ENCODE measurements at regions not wholly inside any gene's neighbourhood (a gene's known extent, or its start where the extent isn't known, plus 50 kb on each side); places are given as distances from the start of the nearest gene placed in this dataset.

DNA sequence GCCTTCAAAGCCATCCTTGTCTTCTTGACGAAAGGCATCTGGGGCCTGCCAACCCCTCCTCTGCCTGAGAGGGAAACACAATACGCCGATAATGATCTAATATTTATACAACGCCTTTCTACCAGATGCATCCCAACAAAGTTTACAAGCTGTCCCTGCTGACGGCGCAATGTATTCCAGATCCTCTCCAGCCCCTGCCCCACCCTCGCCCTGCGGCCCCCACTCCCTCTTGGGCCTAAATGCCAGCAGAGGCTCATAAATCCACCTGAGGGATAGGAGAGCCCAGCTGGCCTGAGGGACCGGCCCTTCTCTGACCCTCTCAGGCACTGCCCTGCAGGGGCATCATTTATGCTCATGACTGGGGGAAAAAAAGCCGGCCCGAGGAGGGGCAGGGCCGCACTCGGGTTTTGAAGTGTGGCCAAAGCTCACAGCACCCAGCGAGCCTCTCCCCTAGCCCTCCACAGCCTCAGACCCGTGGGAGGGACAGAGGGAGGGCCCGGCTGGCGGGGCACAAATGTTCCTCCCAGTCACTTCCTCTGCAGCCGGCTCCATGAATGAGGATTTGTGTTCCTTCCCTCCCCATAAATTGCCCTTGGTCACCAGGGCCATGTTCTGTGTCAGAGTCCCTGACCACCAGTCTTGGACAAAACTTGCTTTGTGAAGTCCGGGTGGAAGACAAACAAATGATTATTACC is 140.3 kb downstream of the FOXD2 start:
- H3K27ac ChIP-seq (ENCODE audit: low read depth), result no peak overlapping the region
- no peaks in the 10 kb centered on the region for H3F3A ChIP-seq (replicated peaks; ENCODE audit: low read depth)
- H3K9me2 ChIP-seq (ENCODE audit: insufficient read depth), result no peaks in the 10 kb centered on the region
- no peaks in the 10 kb centered on the region for H3K27me3 ChIP-seq (ENCODE audit: insufficient read depth)
- H3K27ac Mint-ChIP-seq, result no peak overlapping the region
- H3K4me2 ChIP-seq, result no peak overlapping the region
- no peak overlapping the region for H3K4me3 ChIP-seq
- no peaks in the 10 kb centered on the region for H3K4me1 ChIP-seq (ENCODE audit: insufficient read depth)
- no peaks in the 10 kb centered on the region for H3K36me3 ChIP-seq (ENCODE audit: insufficient read depth)
- H3K27me3 Mint-ChIP-seq (ENCODE audit: insufficient read depth, low read depth, poor library complexity), result peaks cover 11% of the 10 kb centered on the region
- peak overlapping the region; percentile 83 for H2AFZ ChIP-seq
- H4K20me1 ChIP-seq (replicated peaks; ENCODE audit: insufficient read depth), result no peaks in the 10 kb centered on the region
- no peak overlapping the region for H3K4me3 Mint-ChIP-seq
- no peaks in the 10 kb centered on the region for H3K36me3 Mint-ChIP-seq (ENCODE audit: low read depth)
- DNase-seq (ENCODE audit: low spot score) (no peak), ATAC-seq (peak; percentile 38)
- TF ChIP-seq NANOG (IDR thresholded peaks at IDR 0.05; ENCODE audit: borderline replicate concordance), result no peak
- TF ChIP-seq, protein P1, sequence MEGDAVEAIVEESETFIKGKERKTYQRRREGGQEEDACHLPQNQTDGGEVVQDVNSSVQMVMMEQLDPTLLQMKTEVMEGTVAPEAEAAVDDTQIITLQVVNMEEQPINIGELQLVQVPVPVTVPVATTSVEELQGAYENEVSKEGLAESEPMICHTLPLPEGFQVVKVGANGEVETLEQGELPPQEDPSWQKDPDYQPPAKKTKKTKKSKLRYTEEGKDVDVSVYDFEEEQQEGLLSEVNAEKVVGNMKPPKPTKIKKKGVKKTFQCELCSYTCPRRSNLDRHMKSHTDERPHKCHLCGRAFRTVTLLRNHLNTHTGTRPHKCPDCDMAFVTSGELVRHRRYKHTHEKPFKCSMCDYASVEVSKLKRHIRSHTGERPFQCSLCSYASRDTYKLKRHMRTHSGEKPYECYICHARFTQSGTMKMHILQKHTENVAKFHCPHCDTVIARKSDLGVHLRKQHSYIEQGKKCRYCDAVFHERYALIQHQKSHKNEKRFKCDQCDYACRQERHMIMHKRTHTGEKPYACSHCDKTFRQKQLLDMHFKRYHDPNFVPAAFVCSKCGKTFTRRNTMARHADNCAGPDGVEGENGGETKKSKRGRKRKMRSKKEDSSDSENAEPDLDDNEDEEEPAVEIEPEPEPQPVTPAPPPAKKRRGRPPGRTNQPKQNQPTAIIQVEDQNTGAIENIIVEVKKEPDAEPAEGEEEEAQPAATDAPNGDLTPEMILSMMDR (conservative IDR thresholded peaks at IDR 0.05; ENCODE audit: low read depth in 2 of 2), result no peak
- TF ChIP-seq STAT1 (IDR thresholded peaks at IDR 0.05; ENCODE audit: unreplicated experiment), result no peak
- TF ChIP-seq, protein P2, sequence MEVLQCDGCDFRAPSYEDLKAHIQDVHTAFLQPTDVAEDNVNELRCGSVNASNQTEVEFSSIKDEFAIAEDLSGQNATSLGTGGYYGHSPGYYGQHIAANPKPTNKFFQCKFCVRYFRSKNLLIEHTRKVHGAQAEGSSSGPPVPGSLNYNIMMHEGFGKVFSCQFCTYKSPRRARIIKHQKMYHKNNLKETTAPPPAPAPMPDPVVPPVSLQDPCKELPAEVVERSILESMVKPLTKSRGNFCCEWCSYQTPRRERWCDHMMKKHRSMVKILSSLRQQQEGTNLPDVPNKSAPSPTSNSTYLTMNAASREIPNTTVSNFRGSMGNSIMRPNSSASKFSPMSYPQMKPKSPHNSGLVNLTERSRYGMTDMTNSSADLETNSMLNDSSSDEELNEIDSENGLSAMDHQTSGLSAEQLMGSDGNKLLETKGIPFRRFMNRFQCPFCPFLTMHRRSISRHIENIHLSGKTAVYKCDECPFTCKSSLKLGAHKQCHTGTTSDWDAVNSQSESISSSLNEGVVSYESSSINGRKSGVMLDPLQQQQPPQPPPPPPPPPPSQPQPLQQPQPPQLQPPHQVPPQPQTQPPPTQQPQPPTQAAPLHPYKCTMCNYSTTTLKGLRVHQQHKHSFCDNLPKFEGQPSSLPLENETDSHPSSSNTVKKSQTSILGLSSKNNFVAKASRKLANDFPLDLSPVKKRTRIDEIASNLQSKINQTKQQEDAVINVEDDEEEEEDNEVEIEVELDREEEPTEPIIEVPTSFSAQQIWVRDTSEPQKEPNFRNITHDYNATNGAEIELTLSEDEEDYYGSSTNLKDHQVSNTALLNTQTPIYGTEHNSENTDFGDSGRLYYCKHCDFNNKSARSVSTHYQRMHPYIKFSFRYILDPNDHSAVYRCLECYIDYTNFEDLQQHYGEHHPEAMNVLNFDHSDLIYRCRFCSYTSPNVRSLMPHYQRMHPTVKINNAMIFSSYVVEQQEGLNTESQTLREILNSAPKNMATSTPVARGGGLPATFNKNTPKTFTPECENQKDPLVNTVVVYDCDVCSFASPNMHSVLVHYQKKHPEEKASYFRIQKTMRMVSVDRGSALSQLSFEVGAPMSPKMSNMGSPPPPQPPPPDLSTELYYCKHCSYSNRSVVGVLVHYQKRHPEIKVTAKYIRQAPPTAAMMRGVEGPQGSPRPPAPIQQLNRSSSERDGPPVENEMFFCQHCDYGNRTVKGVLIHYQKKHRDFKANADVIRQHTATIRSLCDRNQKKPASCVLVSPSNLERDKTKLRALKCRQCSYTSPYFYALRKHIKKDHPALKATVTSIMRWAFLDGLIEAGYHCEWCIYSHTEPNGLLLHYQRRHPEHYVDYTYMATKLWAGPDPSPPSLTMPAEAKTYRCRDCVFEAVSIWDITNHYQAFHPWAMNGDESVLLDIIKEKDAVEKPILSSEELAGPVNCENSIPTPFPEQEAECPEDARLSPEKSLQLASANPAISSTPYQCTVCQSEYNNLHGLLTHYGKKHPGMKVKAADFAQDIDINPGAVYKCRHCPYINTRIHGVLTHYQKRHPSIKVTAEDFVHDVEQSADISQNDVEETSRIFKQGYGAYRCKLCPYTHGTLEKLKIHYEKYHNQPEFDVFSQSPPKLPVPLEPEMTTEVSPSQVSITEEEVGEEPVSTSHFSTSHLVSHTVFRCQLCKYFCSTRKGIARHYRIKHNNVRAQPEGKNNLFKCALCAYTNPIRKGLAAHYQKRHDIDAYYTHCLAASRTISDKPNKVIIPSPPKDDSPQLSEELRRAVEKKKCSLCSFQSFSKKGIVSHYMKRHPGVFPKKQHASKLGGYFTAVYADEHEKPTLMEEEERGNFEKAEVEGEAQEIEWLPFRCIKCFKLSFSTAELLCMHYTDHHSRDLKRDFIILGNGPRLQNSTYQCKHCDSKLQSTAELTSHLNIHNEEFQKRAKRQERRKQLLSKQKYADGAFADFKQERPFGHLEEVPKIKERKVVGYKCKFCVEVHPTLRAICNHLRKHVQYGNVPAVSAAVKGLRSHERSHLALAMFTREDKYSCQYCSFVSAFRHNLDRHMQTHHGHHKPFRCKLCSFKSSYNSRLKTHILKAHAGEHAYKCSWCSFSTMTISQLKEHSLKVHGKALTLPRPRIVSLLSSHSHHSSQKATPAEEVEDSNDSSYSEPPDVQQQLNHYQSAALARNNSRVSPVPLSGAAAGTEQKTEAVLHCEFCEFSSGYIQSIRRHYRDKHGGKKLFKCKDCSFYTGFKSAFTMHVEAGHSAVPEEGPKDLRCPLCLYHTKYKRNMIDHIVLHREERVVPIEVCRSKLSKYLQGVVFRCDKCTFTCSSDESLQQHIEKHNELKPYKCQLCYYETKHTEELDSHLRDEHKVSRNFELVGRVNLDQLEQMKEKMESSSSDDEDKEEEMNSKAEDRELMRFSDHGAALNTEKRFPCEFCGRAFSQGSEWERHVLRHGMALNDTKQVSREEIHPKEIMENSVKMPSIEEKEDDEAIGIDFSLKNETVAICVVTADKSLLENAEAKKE (CRISPR knock-in tag; IDR thresholded peaks at IDR 0.05), result no peak
- no peak for TF ChIP-seq POLR2AphosphoS5 (IDR thresholded peaks at IDR 0.05; ENCODE audit: low read depth)
- TF ChIP-seq EZH2 (IDR thresholded peaks at IDR 0.05; ENCODE audit: low read depth, unreplicated experiment), result no peak
- no peak for TF ChIP-seq ZNF331 (CRISPR knock-in tag; IDR thresholded peaks at IDR 0.05; ENCODE audit: low read depth)
- TF ChIP-seq, protein P3, sequence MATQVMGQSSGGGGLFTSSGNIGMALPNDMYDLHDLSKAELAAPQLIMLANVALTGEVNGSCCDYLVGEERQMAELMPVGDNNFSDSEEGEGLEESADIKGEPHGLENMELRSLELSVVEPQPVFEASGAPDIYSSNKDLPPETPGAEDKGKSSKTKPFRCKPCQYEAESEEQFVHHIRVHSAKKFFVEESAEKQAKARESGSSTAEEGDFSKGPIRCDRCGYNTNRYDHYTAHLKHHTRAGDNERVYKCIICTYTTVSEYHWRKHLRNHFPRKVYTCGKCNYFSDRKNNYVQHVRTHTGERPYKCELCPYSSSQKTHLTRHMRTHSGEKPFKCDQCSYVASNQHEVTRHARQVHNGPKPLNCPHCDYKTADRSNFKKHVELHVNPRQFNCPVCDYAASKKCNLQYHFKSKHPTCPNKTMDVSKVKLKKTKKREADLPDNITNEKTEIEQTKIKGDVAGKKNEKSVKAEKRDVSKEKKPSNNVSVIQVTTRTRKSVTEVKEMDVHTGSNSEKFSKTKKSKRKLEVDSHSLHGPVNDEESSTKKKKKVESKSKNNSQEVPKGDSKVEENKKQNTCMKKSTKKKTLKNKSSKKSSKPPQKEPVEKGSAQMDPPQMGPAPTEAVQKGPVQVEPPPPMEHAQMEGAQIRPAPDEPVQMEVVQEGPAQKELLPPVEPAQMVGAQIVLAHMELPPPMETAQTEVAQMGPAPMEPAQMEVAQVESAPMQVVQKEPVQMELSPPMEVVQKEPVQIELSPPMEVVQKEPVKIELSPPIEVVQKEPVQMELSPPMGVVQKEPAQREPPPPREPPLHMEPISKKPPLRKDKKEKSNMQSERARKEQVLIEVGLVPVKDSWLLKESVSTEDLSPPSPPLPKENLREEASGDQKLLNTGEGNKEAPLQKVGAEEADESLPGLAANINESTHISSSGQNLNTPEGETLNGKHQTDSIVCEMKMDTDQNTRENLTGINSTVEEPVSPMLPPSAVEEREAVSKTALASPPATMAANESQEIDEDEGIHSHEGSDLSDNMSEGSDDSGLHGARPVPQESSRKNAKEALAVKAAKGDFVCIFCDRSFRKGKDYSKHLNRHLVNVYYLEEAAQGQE (IDR thresholded peaks at IDR 0.05; ENCODE audit: unreplicated experiment), result no peak
- TF ChIP-seq CREB1 (CRISPR knock-in tag; IDR thresholded peaks at IDR 0.05; ENCODE audit: low read depth), result no peak
- no peak for TF ChIP-seq EZH2phosphoT487 (IDR thresholded peaks at IDR 0.05; ENCODE audit: unreplicated experiment)
- no peak for TF ChIP-seq ZNF114 (CRISPR knock-in tag; IDR thresholded peaks at IDR 0.05)
- TF ChIP-seq, protein P4, sequence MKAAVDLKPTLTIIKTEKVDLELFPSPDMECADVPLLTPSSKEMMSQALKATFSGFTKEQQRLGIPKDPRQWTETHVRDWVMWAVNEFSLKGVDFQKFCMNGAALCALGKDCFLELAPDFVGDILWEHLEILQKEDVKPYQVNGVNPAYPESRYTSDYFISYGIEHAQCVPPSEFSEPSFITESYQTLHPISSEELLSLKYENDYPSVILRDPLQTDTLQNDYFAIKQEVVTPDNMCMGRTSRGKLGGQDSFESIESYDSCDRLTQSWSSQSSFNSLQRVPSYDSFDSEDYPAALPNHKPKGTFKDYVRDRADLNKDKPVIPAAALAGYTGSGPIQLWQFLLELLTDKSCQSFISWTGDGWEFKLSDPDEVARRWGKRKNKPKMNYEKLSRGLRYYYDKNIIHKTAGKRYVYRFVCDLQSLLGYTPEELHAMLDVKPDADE (IDR thresholded peaks at IDR 0.05), result no peak
- no peak for TF ChIP-seq JUNB (IDR thresholded peaks at IDR 0.05; ENCODE audit: unreplicated experiment)
- H3K9me3 Mint-ChIP-seq, result no peaks in the 10 kb centered on the region; the same call in 2 of the 3 replicates
- H3K4me1 Mint-ChIP-seq, result peaks cover 28% of the 10 kb centered on the region
- H3K79me2 ChIP-seq (replicated peaks; ENCODE audit: insufficient read depth), result no peaks in the 10 kb centered on the region
